WTC11 (cell line): ENCODE measurements at regions not wholly inside any gene's neighbourhood (a gene's known extent, or its start where the extent isn't known, plus 50 kb on each side); places are given as distances from the start of the nearest gene placed in this dataset.

Experiments used
- ATAC-seq: fragments of 200-7000 bp; cut with Tn5 transposase; 2 replicates; pipeline ENCODE4 v1.10.0; 2021; ENCODE audit warnings: mild to moderate bottlenecking, moderate library complexity
- CTCF ChIA-PET: fragments of 300-600 bp; sonication (Branson Sonifier 250); formaldehyde crosslinking; loops from one replicate; lab custom pipeline; 2021; ENCODE audit warnings: antibody characterized with exemption; lab: Charles Lee
- POLR2A ChIA-PET: fragments of 350-600 bp; sonication (Branson Sonifier 250); formaldehyde crosslinking; loops from one replicate; lab custom pipeline; 2021; ENCODE audit warnings: antibody characterized with exemption; lab: Charles Lee
- DNase-seq: peaks from one replicate; pipeline ENCODE4 v3.0.0; 2021; ENCODE audit warnings: low spot score
- H3K27ac Mint-ChIP-seq: 2 replicates; pipeline ENCODE4 v1.8.0; 2021; ENCODE audit warnings: mixed read lengths
- H3K27me3 Mint-ChIP-seq: 2 replicates; pipeline ENCODE4 v1.8.0; 2021; ENCODE audit warnings: low read depth, mild to moderate bottlenecking, moderate library complexity, mixed read lengths
- H3K36me3 Mint-ChIP-seq: 2 replicates; pipeline ENCODE4 v1.8.0; 2021; ENCODE audit warnings: mixed read lengths
- H3K4me1 Mint-ChIP-seq: 2 replicates; pipeline ENCODE4 v1.8.0; 2022; ENCODE audit warnings: mixed read lengths
- H3K4me3 Mint-ChIP-seq: 2 replicates; pipeline ENCODE4 v1.8.0; 2021; ENCODE audit warnings: mild to moderate bottlenecking, moderate library complexity, mixed read lengths
- H3K9me3 Mint-ChIP-seq: 2 replicates; pipeline ENCODE4 v1.8.0; 2021; ENCODE audit warnings: mixed read lengths
- CREB1 ChIP-seq: sonication (generic); formaldehyde crosslinking; IDR thresholded peaks from 2 replicates; pipeline ENCODE4 v1.8.0; 2023; ENCODE audit warnings: mild to moderate bottlenecking, missing genetic modification reagents
- E2F5 ChIP-seq: sonication (generic); formaldehyde crosslinking; IDR thresholded peaks from 2 replicates; pipeline ENCODE4 v1.8.1; 2022; ENCODE audit warnings: mild to moderate bottlenecking, moderate library complexity, missing genetic modification reagents
- ELF4 ChIP-seq: sonication (generic); formaldehyde crosslinking; IDR thresholded peaks from 2 replicates; pipeline ENCODE4 v1.8.1; 2022; ENCODE audit warnings: low read depth, mild to moderate bottlenecking, moderate library complexity, missing genetic modification reagents
- FOXJ3 ChIP-seq: sonication (generic); formaldehyde crosslinking; IDR thresholded peaks from 2 replicates; pipeline ENCODE4 v1.9.0; 2021; ENCODE audit warnings: missing genetic modification reagents, mild to moderate bottlenecking, borderline replicate concordance
- FOXP4 ChIP-seq: sonication (generic); formaldehyde crosslinking; IDR thresholded peaks from 2 replicates; pipeline ENCODE4 v1.8.0; 2022; ENCODE audit warnings: mild to moderate bottlenecking, missing genetic modification reagents
- GRHL2 ChIP-seq: fragments of 250-450 bp; sonication (Bioruptor Pico); IDR thresholded peaks from 2 replicates; pipeline ENCODE4 v1.8.0; 2022; ENCODE audit warnings: mild to moderate bottlenecking, moderate library complexity; ENCODE audit not compliant: insufficient replicate concordance, severe bottlenecking
- HMGA2 ChIP-seq: fragments of 250-450 bp; sonication (Bioruptor Pico); IDR thresholded peaks from 2 replicates; pipeline ENCODE4 v1.4.0; 2021; ENCODE audit warnings: mild to moderate bottlenecking, moderate library complexity
- KAT7 ChIP-seq: sonication (generic); formaldehyde crosslinking; IDR thresholded peaks from 2 replicates; pipeline ENCODE4 v1.8.1; 2023; ENCODE audit warnings: missing genetic modification reagents, mild to moderate bottlenecking, borderline replicate concordance
- NFYB ChIP-seq: sonication (generic); formaldehyde crosslinking; conservative IDR thresholded peaks from 2 replicates; pipeline ENCODE4 v1.8.0; 2022; ENCODE audit warnings: low read depth, missing genetic modification reagents
- NR3C1 ChIP-seq: sonication (generic); formaldehyde crosslinking; conservative IDR thresholded peaks from 2 replicates; pipeline ENCODE4 v1.8.1; 2023; ENCODE audit warnings: low read depth, mild to moderate bottlenecking, missing genetic modification reagents
- PREB ChIP-seq: sonication (generic); formaldehyde crosslinking; IDR thresholded peaks from 2 replicates; pipeline ENCODE4 v1.8.1; 2022; ENCODE audit warnings: mild to moderate bottlenecking, missing genetic modification reagents, moderate library complexity, borderline replicate concordance
- SMAD4 ChIP-seq: sonication (generic); formaldehyde crosslinking; IDR thresholded peaks from 2 replicates; pipeline ENCODE4 v1.8.0; 2022; ENCODE audit warnings: mild to moderate bottlenecking, missing genetic modification reagents
- SOX15 ChIP-seq: fragments of 250-450 bp; sonication (Bioruptor Pico); IDR thresholded peaks from 2 replicates; pipeline ENCODE4 v1.9.0; 2021; ENCODE audit warnings: mild to moderate bottlenecking
- USF1 ChIP-seq: sonication (generic); formaldehyde crosslinking; IDR thresholded peaks from 2 replicates; pipeline ENCODE4 v1.8.0; 2022; ENCODE audit warnings: mild to moderate bottlenecking, missing genetic modification reagents
- ZBTB21 ChIP-seq: sonication (generic); formaldehyde crosslinking; IDR thresholded peaks from 2 replicates; pipeline ENCODE4 v1.8.1; 2023; ENCODE audit warnings: mild to moderate bottlenecking, missing genetic modification reagents, borderline replicate concordance
- ZNF317 ChIP-seq: sonication (generic); formaldehyde crosslinking; IDR thresholded peaks from 2 replicates; pipeline ENCODE4 v1.8.1; 2023; ENCODE audit warnings: low read depth, mild to moderate bottlenecking, moderate library complexity, missing genetic modification reagents, borderline replicate concordance
- TF ChIP-seq, protein P1 (sequence below): fragments of 250-450 bp; sonication (Bioruptor Pico); IDR thresholded peaks from 2 replicates; pipeline ENCODE4 v1.8.0; 2021; ENCODE audit warnings: mild to moderate bottlenecking
- TF ChIP-seq, protein P2 (sequence below): sonication (generic); formaldehyde crosslinking; IDR thresholded peaks from 2 replicates; pipeline ENCODE4 v1.8.1; 2022; ENCODE audit warnings: missing genetic modification reagents, borderline replicate concordance

- TF ChIP-seq HMGA2 (no peak), GRHL2 (CRISPR knock-in tag) (no peak), CREB1 (no peak), ELF4 (CRISPR knock-in tag) (no peak)
- TF ChIP-seq, protein P1, sequence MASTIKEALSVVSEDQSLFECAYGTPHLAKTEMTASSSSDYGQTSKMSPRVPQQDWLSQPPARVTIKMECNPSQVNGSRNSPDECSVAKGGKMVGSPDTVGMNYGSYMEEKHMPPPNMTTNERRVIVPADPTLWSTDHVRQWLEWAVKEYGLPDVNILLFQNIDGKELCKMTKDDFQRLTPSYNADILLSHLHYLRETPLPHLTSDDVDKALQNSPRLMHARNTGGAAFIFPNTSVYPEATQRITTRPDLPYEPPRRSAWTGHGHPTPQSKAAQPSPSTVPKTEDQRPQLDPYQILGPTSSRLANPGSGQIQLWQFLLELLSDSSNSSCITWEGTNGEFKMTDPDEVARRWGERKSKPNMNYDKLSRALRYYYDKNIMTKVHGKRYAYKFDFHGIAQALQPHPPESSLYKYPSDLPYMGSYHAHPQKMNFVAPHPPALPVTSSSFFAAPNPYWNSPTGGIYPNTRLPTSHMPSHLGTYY (CRISPR knock-in tag) = no peak
These were observed 567.5 kb upstream of the CCDC54 start (continued) for GRCh38 chr3:106809623-106810299.

DNA sequence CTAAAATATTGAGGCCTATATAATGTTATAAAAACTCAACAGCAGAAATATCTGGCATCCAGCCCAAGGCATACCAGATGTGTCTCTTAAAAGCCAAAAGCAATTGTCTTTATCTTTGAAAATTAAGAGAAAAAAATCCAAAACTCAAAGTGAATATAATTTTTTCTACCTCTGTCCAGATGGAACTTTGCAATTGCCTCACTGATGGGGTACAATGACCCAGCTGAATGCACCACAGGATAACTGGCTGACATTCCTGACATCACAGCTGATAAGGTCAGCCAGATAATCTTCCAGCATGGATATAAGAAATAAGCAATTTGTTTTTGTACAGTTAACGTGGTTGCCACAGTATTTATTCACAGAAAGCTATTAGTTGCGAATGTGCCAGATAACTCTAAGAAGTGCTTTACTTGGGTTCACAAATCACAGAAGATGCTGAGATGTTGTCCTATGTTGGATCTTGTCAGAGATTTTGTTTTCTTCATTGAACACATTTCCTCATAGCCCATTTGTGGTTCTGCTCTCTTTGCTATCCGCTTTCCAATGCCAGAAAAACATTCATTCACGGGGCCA is 566.9 kb upstream of the CCDC54 start:
- Mint-ChIP-seq H3K4me3 (no peak overlapping the region), H3K27me3 (no peaks in the 10 kb centered on the region), H3K9me3 (no peaks in the 10 kb centered on the region), H3K36me3 (no peaks in the 10 kb centered on the region), H3K27ac (peak overlapping the region; percentile 30; the same call in 1 of the 2 replicates), H3K4me1 (no peaks in the 10 kb centered on the region)
- CTCF ChIA-PET = no interaction called here
- TF ChIP-seq KAT7 (CRISPR knock-in tag) (no peak), FOXJ3 (CRISPR knock-in tag) (no peak), SMAD4 (CRISPR knock-in tag) (no peak), SOX15 (CRISPR knock-in tag) (no peak), ZNF317 (CRISPR knock-in tag) (no peak)
- TF ChIP-seq, protein P2, sequence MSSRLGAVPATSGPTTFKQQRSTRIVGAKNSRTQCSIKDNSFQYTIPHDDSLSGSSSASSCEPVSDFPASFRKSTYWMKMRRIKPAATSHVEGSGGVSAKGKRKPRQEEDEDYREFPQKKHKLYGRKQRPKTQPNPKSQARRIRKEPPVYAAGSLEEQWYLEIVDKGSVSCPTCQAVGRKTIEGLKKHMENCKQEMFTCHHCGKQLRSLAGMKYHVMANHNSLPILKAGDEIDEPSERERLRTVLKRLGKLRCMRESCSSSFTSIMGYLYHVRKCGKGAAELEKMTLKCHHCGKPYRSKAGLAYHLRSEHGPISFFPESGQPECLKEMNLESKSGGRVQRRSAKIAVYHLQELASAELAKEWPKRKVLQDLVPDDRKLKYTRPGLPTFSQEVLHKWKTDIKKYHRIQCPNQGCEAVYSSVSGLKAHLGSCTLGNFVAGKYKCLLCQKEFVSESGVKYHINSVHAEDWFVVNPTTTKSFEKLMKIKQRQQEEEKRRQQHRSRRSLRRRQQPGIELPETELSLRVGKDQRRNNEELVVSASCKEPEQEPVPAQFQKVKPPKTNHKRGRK (CRISPR knock-in tag) = no peak
- ATAC-seq (no peak), DNase-seq (no peak)
- POLR2A ChIA-PET = no interaction called here

DNA sequence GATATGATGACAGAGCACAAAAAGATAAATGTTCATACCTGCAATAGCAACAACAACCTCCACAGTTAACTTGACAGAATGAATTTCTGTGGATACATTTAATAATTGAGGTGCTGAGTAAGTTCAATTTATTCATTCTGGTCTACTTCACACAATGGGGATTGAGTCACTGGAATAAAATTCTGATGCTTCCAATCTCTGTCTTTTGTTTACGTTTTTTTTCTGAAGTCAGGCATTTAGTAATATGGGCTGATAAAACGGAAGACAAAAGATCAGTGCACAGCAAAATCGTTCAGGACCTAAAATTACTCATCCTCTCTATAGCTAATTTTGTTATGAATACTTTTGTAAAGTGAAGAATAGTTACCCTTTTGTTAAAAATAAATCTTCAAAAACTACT is 565.9 kb upstream of the CCDC54 start:
- CTCF ChIA-PET = no interaction called here
- POLR2A ChIA-PET = no interaction called here
- ATAC-seq = no peak

More for the DNA sequence above, 565.9 kb upstream of the CCDC54 start:
- DNase-seq = no peak
- Mint-ChIP-seq H3K27ac (no peak overlapping the region), H3K27me3 (no peaks in the 10 kb centered on the region), H3K4me1 (no peaks in the 10 kb centered on the region), H3K9me3 (no peaks in the 10 kb centered on the region), H3K36me3 (no peaks in the 10 kb centered on the region), H3K4me3 (no peak overlapping the region)
- TF ChIP-seq NR3C1 (no peak), USF1 (CRISPR knock-in tag) (no peak), NFYB (no peak), PREB (CRISPR knock-in tag) (no peak), SOX15 (CRISPR knock-in tag) (no peak), FOXP4 (CRISPR knock-in tag) (no peak), E2F5 (no peak), ZBTB21 (CRISPR knock-in tag) (no peak)
